Gastroesophageal sphincter (tissue), 3 donors: ENCODE measurements at regions not wholly inside any gene's neighbourhood (a gene's known extent, or its start where the extent isn't known, plus 50 kb on each side); places are given as distances from the start of the nearest gene placed in this dataset.

ENCODE experiments used
- POLR2A ChIP-seq, 2 donors: fragments of 450-650 bp; IDR thresholded peaks; one replicate each; pipeline ENCODE4 v1.6.1; 2017; ENCODE audit warnings: antibody characterized with exemption in 2 of 2, mild to moderate bottlenecking in 2 of 2, moderate library complexity in 1 of 2
- POLR2AphosphoS5 ChIP-seq: sonication (generic); formaldehyde crosslinking; IDR thresholded peaks from one replicate; pipeline ENCODE4 v1.6.1; 2017; ENCODE audit warnings: antibody characterized with exemption
- TF ChIP-seq, protein P1 (sequence below), 4 experiments: fragments of 200-600 bp in 2 of 4; fragments of 450-650 bp in 2 of 4; sonication (generic) in 1 of 4; IDR thresholded peaks; one replicate each; pipeline ENCODE4 v1.5.1; 2017 to 2019; ENCODE audit warnings: antibody characterized with exemption in 4 of 4, mild to moderate bottlenecking in 2 of 4, moderate library complexity in 2 of 4

- TF ChIP-seq, protein P1, sequence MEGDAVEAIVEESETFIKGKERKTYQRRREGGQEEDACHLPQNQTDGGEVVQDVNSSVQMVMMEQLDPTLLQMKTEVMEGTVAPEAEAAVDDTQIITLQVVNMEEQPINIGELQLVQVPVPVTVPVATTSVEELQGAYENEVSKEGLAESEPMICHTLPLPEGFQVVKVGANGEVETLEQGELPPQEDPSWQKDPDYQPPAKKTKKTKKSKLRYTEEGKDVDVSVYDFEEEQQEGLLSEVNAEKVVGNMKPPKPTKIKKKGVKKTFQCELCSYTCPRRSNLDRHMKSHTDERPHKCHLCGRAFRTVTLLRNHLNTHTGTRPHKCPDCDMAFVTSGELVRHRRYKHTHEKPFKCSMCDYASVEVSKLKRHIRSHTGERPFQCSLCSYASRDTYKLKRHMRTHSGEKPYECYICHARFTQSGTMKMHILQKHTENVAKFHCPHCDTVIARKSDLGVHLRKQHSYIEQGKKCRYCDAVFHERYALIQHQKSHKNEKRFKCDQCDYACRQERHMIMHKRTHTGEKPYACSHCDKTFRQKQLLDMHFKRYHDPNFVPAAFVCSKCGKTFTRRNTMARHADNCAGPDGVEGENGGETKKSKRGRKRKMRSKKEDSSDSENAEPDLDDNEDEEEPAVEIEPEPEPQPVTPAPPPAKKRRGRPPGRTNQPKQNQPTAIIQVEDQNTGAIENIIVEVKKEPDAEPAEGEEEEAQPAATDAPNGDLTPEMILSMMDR (IDR thresholded peaks at IDR 0.05): no peak
- TF ChIP-seq POLR2A (IDR thresholded peaks at IDR 0.05) (no peak), POLR2AphosphoS5 (no peak)
Measured at GRCh38 chr5:42888771-42889170, 77.1 kb upstream of the SELENOP start.
